Testis (tissue), 2 donors: ENCODE measurements at regions not wholly inside any gene's neighbourhood (a gene's known extent, or its start where the extent isn't known, plus 50 kb on each side); places are given as distances from the start of the nearest gene placed in this dataset.

Experiments used
- CTCF ChIP-seq, 3 experiments: fragments of 450-650 bp in 2 of 3; fragments of 200-600 bp in 1 of 3; sonication (generic) in 1 of 3; IDR thresholded peaks; one replicate each; pipeline ENCODE4 v1.5.1; 2016 to 2019; ENCODE audit warnings: antibody characterized with exemption in 3 of 3, mild to moderate bottlenecking in 2 of 3, moderate library complexity in 1 of 3
- POLR2A ChIP-seq: fragments of 450-650 bp; IDR thresholded peaks from one replicate; pipeline ENCODE4 v1.6.1; 2017; ENCODE audit warnings: antibody characterized with exemption, mild to moderate bottlenecking, moderate library complexity

- no peak for TF ChIP-seq CTCF (IDR thresholded peaks at IDR 0.05)
- no peak for TF ChIP-seq POLR2A
Measured at GRCh38 chr5:166338801-166339200, 1952.6 kb upstream of the WWC1 start.
